ENCODE measurements at regions not wholly inside any gene's neighbourhood (a gene's known extent, or its start where the extent isn't known, plus 50 kb on each side); places are given as distances from the start of the nearest gene placed in this dataset.

DNA sequence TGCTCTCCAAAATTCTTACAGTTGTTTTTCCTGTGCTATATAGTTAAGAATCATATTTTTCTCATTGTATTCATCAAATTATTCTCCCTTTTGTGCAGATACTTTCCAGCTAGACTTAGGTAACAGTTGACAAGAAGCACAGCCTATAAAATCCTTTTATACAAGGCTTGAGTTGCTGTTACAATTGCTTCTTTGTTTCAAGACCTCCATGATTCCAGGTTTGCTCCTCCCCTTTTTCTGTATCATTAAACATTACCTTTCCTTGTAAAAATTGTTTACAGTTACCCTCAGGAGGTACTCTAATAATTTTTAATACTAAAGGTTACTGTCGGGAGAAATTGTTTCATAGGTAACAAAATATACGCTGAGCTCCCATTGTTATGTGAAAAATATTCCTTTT is 192.3 kb upstream of the GRID2 start:
- Histone ChIP-seq H3K27ac (no peak overlapping the region), H3K79me2 (ENCODE audit: low read depth) (no peaks in the 10 kb centered on the region), H3K27me3 (ENCODE audit: insufficient read depth, low read depth) (no peaks in the 10 kb centered on the region), H3K4me1 (replicated peaks; ENCODE audit: insufficient read depth) (no peaks in the 10 kb centered on the region), H3K4me2 (no peak overlapping the region), H2AFZ (no peak overlapping the region), H3K4me3 (no peak overlapping the region), H3K9me3 (ENCODE audit: insufficient read depth, low read depth) (no peaks in the 10 kb centered on the region), H4K20me1 (ENCODE audit: insufficient read depth) (no peaks in the 10 kb centered on the region), H3K9me2 (ENCODE audit: insufficient read depth) (no peaks in the 10 kb centered on the region), H3F3A (ENCODE audit: insufficient read depth, low read depth) (no peaks in the 10 kb centered on the region), H3K36me3 (ENCODE audit: low read depth) (no peaks in the 10 kb centered on the region)
- no TSS peak for BruUV-seq (replicated peaks)
- intact Hi-C loops (cut with micrococcal nuclease; ENCODE audit: unreplicated experiment): no loop called here
- TF ChIP-seq, protein P1, sequence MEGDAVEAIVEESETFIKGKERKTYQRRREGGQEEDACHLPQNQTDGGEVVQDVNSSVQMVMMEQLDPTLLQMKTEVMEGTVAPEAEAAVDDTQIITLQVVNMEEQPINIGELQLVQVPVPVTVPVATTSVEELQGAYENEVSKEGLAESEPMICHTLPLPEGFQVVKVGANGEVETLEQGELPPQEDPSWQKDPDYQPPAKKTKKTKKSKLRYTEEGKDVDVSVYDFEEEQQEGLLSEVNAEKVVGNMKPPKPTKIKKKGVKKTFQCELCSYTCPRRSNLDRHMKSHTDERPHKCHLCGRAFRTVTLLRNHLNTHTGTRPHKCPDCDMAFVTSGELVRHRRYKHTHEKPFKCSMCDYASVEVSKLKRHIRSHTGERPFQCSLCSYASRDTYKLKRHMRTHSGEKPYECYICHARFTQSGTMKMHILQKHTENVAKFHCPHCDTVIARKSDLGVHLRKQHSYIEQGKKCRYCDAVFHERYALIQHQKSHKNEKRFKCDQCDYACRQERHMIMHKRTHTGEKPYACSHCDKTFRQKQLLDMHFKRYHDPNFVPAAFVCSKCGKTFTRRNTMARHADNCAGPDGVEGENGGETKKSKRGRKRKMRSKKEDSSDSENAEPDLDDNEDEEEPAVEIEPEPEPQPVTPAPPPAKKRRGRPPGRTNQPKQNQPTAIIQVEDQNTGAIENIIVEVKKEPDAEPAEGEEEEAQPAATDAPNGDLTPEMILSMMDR (conservative IDR thresholded peaks at IDR 0.05): no peak
- no peak for TF ChIP-seq EZH2 (IDR thresholded peaks at IDR 0.05; ENCODE audit: low read depth)
- POLR2A ChIA-PET (ENCODE audit: unreplicated experiment): no interaction called here
- no peak for DNase-seq
- CTCF ChIA-PET: no interaction called here

DNA sequence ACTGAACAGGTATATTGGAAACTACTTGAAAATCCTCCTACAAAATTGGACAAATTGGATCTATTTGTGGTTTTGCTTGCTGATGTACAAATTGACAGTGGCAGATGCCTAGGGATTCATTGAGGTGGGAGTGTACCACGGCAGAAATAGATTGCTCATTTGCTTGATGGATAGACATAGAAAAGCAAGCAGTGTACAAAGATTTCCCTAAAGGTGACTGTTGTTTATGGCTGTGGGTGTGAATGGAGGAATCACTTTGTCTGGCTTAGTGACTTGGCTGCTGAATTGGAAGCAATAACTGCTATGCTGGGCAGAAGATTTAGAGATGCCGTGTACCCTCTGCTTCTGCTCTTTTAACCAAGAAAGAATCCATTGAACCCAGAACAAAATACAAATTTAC is 191.0 kb upstream of the GRID2 start:
- H3K9me3 ChIP-seq (ENCODE audit: insufficient read depth, low read depth): no peaks in the 10 kb centered on the region
- ChIA-PET CTCF (no interaction called here), POLR2A (ENCODE audit: unreplicated experiment) (no interaction called here)
- intact Hi-C loops (cut with micrococcal nuclease; ENCODE audit: unreplicated experiment): no loop called here
- no peaks in the 10 kb centered on the region for H3F3A ChIP-seq (ENCODE audit: insufficient read depth, low read depth)
- H3K9me2 ChIP-seq (ENCODE audit: insufficient read depth): no peaks in the 10 kb centered on the region
- no TSS peak for BruUV-seq (replicated peaks)
- H3K4me1 ChIP-seq (replicated peaks; ENCODE audit: insufficient read depth): no peaks in the 10 kb centered on the region
- no peak for DNase-seq
- no peaks in the 10 kb centered on the region for H3K36me3 ChIP-seq (ENCODE audit: low read depth)
- H3K4me3 ChIP-seq: no peak overlapping the region
- no peak overlapping the region for H3K4me2 ChIP-seq
- H2AFZ ChIP-seq: no peak overlapping the region
- no peak overlapping the region for H3K27ac ChIP-seq
- no peaks in the 10 kb centered on the region for H3K79me2 ChIP-seq (ENCODE audit: low read depth)
- no peaks in the 10 kb centered on the region for H4K20me1 ChIP-seq (ENCODE audit: insufficient read depth)
- H3K27me3 ChIP-seq (ENCODE audit: insufficient read depth, low read depth): no peaks in the 10 kb centered on the region
- TF ChIP-seq EZH2 (IDR thresholded peaks at IDR 0.05; ENCODE audit: low read depth): no peak
- TF ChIP-seq, protein P1 (conservative IDR thresholded peaks at IDR 0.05): no peak

DNA sequence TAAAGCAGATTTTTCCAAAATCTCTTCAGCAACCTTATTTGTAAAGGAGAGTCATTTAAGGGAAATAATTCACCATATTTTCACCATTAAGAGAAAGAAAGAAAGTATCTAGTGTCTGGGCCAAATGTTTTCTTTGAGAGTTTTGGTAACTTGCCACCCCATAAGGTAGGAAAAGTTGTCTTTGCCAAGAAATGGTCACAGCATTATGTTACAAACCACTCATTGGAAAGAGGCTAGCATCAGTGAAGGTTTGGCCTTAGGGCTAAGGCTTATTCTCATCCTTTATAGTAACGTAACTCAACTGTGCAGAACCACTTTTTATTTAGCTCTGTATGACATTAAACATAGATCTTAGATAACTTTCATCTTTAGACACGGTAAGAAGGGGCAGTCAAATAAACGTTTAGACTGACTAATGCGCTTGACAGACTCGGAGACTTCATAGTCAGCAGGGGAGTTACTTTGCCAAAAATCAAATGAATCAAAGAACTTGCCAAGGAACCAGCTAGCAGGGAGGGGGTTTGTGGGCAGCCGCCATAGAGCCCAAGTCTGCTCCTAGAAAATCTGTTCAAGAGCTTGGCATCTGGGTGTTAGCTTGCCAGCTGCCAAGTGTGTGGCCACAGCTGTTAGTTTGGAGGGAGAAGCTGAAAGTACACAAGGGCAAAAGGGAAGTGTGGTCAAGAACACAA is 182.8 kb upstream of the GRID2 start:
- H3K4me2 ChIP-seq: no peak overlapping the region
- ChIA-PET POLR2A (ENCODE audit: unreplicated experiment) (no interaction called here), CTCF (no interaction called here)
- H3K9me3 ChIP-seq (ENCODE audit: insufficient read depth, low read depth): no peaks in the 10 kb centered on the region
- BruUV-seq (replicated peaks): no TSS peak
- H3K27ac ChIP-seq: no peak overlapping the region
- TF ChIP-seq, protein P1 (conservative IDR thresholded peaks at IDR 0.05): no peak
- TF ChIP-seq EZH2 (IDR thresholded peaks at IDR 0.05; ENCODE audit: low read depth): no peak
- H3K9me2 ChIP-seq (ENCODE audit: insufficient read depth): no peaks in the 10 kb centered on the region
- no peaks in the 10 kb centered on the region for H3K27me3 ChIP-seq (ENCODE audit: insufficient read depth, low read depth)
- H3K4me1 ChIP-seq (replicated peaks; ENCODE audit: insufficient read depth): no peaks in the 10 kb centered on the region
- H2AFZ ChIP-seq: no peak overlapping the region
- no peaks in the 10 kb centered on the region for H3K36me3 ChIP-seq (ENCODE audit: low read depth)
- no peaks in the 10 kb centered on the region for H3K79me2 ChIP-seq (ENCODE audit: low read depth)
- H3F3A ChIP-seq (ENCODE audit: insufficient read depth, low read depth): no peaks in the 10 kb centered on the region
- intact Hi-C loops (cut with micrococcal nuclease; ENCODE audit: unreplicated experiment): no loop called here
- DNase-seq: no peak
- no peaks in the 10 kb centered on the region for H4K20me1 ChIP-seq (ENCODE audit: insufficient read depth)
- H3K4me3 ChIP-seq: no peak overlapping the region

All from PC-9 (cell line).